Smooth muscle cell of the brain vasculature (primary cell): ENCODE measurements at regions not wholly inside any gene's neighbourhood (a gene's known extent, or its start where the extent isn't known, plus 50 kb on each side); places are given as distances from the start of the nearest gene placed in this dataset.

Experiments used
- DNase-seq: peaks from one replicate; pipeline ENCODE4 v3.0.0-alpha.2; 2012; ENCODE audit warnings: low read depth, low spot score

DNA sequence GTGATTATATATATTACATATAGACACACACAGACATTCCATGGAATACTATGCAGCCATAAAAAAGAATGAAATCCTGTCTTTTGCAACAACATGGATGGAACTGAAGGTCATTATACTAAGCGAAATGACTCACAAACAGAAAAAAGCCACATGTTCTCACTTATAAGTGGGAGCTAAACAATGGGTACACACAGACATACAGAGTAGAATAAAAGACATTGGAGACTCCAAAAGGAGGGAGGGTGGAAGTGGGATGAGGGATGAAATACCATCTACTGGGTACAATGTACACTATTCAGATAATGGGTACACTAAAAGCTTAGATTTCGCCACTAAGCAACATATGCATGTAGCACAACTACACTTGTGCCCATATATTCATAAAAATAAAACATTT, 170.0 kb upstream of the RGMB start:
- no peak for DNase-seq

DNA sequence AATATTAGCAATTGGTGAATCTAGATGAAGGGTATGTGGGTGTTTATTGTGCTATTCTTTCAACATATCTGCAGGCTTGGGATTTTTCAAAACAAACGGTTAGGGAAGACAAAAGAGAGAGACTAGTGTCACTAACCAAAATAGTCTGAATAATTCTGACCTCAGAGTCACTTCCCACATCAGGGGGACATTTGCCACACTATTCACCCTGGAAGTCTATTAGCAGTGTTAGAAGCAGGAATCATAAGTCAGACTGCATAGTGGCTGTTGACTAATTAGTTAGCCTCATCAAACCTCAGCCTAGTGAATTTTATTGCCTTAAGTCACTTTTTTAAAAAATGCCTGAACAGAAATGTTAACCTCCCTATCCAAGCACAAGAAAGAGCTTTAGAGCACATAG, 169.2 kb upstream of the RGMB start:
- DNase-seq = no peak

- DNase-seq = peak; percentile 73
Observed at GRCh38 chr5:98604721-98605425, 168.6 kb upstream of the RGMB start.

GRCh38 chr5:98605426-98605825, 168.0 kb upstream of the RGMB start:
- no peak for DNase-seq

DNA sequence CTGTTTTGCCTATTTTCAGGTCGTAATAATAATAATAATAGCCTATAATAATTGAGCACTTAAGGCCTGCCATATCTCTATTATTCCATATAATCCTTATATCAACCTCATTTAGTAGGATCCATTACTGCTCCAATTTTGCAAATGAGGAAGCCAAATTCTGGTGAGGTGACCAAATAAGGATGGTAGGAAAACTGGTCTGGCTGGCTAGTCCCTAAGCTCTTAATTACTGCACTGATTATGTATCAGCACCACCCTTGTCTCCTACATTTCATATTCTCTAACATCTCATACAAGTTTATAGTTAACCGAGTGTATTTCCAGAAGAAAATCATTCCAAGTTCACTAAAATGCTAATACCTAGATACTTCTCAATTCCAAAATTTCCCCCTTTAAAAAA, 166.5 kb upstream of the RGMB start:
- DNase-seq = no peak

GRCh38 chr5:98608052-98608451, 165.4 kb upstream of the RGMB start:
- no peak for DNase-seq

DNA sequence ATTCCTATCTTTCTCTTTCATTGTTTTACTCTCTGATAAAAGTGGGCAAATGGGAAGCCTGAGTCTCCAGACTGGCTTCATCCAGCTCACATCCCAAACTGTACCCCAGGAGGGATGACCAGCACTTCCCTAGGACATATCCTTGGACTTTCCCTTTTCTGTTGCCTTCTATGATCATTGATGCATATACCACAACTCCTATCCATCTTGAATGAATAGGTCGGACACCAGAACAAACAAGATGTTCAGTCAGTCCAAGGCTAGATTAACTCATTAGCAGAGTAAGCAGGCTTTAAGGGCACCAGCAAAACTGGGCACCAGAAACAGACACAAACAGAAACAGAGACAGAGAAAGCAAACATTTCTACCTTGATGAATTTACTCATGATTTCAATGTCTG, 159.1 kb upstream of the RGMB start:
- no peak for DNase-seq

GRCh38 chr5:98621821-98622220, 151.6 kb upstream of the RGMB start:
- DNase-seq = no peak

DNA sequence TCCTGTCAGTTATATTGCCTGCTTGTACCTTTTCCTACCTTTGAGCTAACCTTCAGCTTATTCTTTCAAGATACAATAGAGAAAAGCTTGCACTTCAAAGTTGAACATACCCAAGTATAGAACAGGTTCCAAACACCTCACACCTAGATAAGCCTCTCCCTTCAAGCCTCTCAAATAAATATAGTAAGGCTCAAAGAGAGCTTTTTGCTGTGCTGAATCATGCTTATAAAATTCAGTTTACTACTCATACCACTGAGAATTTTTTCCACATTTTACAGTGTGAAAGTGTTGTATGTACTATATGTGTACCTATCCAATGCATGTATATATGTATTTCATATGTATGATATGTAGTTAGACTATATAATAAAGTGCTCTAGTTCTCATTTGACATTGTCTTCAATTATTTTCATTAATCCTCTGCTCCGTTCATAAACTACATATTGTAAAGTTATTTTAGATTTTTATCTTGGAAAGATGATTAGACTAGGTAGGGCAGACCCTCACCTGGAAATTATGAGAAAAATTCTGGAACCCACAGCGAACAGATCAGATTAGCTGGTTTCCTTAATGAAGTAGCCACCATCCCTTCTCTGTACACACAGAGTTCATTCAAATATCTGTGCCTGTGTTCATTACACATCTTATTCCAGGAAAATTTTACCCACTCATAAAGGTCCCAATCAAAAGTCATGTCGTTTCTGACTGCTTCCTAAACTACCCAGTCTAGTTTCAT, 149.2 kb upstream of the RGMB start:
- DNase-seq = no peak

DNA sequence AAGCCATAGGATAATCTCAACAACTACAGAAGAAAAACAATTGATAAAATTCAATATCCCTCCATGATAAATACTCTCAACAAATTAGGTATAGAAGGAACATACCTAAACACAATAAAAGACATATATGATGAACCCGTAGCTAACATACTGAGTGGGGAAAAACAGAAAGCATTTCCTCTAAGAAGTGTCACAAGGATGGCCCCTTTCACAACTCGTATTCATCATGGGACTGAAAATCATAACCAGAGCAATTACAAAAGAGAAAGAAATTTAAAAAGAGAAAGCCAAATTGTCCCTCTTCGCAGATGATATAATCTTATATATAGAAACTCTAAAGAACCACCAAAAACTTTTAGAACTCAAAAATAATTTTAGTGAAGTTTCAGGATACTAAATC, 146.3 kb upstream of the RGMB start:
- no peak for DNase-seq

DNA sequence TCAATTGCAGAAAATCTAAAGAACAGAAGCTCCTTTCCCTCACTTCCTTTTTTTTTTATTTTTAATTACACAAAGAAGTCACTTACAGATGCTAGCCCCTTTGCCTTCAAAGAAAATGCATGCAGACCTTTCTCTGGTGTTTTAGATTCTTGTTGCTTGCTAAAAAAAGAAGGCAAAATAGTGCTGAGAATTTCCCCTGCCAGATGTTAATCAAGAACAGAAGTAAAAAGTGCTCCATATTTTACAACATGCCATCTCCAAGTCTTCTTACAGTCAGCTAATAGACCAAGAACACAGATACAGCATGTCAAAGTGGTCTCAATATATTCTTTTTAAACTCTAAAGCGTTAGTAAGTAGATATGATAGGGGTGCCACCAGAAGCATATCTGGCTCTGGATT, 142.8 kb upstream of the RGMB start:
- no peak for DNase-seq

- no peak for DNase-seq
Observed at GRCh38 chr5:98631311-98632054, 142.0 kb upstream of the RGMB start.

DNA sequence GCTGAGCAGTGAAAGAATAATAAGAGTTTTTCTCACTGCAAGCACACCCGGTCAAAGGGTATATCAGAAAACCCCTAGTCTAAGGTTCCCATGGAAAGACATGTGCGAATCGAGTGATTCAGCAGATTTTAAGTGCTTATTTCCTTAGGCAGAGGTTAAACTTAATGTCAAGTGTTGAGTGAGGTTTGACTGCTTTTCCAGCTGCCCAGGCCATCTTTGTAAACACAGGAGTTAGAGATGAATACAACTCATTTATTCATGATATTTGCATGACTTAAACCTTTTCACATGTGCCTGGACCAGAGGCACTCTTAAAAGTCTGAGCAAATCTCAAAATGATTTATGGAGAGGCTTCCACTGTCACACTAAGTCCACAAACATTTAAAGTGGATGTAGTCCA, 137.8 kb upstream of the RGMB start:
- peak; percentile 69 for DNase-seq

DNA sequence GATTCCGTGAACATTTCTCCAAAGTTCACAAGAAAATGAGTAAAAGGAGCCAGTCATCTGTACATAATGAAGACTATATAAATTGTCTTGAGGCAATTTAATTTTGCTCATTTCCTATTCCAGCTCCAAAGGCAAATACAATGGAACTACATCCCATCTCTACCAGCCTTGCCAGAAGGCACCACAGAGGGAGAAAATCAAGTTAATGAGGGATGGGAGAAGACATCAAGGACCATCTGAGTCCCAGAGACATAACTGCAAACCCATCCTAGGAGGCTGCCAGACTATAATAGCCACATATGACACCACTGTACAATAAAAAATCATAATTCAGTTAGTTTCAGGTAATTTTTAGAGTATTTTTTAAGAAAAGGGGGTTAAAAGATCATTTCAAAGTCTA, 136.3 kb upstream of the RGMB start:
- no peak for DNase-seq

DNA sequence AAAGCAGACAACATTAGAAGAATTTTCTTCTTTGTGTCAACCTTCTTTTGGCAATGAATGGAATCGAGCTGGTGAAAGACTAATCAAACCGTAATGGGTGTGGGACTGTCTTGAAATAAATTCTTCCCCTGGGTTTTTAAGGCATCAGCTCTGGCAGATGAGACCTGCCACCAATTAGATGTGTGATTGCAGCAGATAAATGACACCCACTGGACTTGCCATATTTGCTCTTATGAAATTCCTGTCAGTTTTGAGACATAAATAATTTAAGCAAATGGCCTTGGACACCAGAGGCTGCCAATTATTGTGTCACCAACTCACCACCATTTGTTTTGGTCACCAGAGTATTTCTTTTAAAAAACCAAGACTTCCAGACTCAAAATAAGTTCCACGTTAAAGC, 135.9 kb upstream of the RGMB start:
- DNase-seq = no peak

DNA sequence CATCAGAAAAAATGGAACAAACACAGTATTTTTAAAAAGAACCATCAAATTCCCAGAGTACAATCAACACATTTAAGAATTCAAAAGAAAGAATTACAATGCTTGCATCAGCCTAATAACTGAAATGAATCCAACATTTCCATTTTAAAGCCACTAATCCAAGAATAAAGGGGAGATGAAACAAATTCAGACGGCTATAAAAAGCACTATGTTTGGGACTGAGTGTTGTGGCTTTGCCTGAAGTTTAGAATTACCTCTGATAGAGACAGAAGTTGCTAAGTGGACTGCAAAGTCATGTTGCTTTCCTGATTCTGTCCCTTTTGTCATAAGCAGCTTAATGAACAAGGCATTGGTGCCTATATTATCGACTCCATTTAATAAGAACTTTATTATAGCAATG, 135.4 kb upstream of the RGMB start:
- DNase-seq = no peak

- no peak for DNase-seq
Observed at GRCh38 chr5:98638701-98639100, 134.8 kb upstream of the RGMB start.

- DNase-seq = no peak
Observed at GRCh38 chr5:98639274-98639673, 134.2 kb upstream of the RGMB start.

DNA sequence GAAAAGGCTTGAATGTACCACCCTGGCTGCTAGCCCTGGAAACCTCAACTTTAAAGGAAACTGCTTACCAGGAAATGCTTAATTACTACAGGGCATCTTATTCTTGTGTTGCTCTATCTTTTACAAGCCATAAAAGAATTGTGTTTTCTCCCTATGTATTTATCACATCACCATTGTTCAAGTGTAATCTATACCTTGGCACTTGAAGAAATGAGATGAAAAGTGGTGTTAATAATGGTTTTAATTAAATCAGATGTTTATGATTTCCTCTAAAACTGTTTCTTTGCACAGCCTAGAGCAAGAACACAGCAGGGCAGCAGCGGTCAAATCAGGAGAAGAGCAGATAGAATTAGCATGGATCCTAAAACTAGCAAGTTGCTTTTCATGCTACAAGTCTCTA, 131.8 kb upstream of the RGMB start:
- DNase-seq = no peak

DNA sequence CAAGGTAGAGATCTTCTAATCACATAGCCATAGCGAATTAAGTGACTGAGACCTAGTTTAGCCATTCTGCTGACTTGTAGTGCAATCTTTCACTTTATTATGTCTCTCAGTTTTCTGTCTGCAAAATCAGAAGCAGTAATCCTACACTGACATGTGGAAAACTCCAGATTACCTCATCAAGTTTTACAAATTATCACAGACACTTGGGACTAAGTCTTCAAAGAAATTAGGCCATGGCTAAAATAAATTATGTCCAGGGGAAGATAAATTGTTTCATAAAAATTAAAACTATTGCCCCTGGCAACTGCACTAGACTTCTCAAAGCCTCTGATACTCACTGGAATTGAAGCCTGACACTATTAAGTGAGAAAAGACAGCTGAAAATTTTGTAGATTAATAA, 129.9 kb upstream of the RGMB start:
- no peak for DNase-seq

DNA sequence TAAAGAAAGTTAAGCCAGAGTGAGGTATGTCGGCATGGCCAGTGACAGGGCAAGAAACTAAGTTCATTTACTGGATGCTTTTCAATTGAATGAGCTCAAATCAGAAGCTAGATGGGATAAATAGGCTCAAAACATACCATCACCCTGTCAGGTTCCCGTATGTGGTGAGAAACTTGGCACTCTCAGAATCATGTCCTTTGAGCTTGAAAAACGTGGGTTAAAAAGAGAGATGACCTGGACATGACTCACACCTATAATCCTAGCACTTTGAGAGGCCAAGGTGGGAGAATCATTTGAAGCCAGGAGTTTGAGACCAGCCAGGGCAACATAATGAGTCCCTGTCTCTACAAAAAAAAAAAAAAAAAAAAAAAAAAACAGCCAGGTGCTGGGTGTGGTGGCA, 121.7 kb upstream of the RGMB start:
- no peak for DNase-seq

DNA sequence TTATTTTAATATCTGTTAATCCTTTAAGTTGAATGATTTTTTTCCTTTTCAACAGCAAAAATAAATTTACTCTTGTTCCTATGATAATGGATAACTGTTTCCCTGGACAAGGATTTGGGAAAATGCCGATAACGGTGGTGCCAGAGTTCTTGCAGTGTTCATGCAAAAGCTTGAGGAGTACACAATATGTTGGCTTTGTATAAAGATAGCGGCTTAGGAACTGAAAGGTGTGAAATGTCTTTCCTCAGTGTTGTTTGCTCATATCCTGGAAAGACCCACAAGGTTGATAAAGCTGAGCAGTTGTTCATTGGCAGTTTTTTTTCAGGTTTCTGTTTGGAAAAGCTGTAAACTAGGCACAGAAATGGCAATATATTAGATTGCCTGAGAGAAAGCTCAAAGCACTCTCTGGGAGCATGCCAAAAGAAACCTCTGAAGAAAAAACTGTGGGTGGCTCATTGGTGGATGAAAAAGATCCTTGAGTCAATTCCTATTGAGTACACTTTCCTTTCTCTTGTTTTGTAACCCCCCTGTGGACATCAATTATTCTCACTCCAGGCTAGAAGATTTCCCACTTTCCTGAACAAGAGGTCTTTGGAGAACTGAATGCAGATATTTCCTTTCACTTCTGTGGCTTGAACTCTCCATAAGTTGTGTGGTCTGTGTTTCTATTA, 117.2 kb upstream of the RGMB start:
- peak; percentile 87 for DNase-seq
